Limb (tissue), 2 donors: ENCODE measurements at regions not wholly inside any gene's neighbourhood (a gene's known extent, or its start where the extent isn't known, plus 50 kb on each side); places are given as distances from the start of the nearest gene placed in this dataset.
"Not testable (repeated sequence)": the region's sequence is repeated elsewhere in the genome, so short reads cannot be mapped to it uniquely, and the experiment has no call there.

Source experiments
- DNase-seq, 2 donors: peaks; one replicate each; pipeline ENCODE4 v3.0.0-alpha.2; 2016; ENCODE audit errors: extremely low spot score in 2 of 2

DNA sequence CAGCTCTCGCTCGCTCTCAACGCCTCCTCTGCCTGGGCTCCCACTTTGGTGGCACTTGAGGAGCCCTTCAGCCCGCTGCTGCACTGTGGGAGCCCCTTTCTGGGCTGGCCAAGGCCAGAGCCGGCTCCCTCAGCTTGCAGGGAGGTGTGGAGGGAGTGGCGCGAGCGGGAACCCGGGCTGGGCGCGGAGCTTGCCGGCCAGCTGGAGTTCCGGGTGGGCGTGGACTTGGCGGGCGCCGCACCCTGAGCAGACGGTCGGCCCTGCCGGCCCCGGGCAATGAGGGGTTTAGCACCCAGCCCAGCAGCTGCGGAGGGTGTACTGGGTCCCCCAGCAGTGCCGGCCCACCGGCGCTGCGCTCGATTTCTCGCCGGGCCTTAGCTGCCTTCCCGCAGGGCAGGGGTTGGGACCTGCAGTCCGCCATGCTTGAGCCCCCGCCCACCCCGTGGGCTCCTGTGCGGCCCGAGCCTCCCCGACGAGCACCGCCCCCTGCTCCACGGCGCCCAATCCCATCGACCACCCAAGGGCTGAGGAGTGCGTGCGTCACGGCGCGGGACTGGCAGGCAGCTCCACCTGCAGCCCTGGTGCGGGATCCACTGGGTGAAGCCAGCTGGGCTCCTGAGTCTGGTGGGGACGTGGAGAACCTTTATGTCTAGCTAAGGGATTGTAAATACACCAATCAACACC, 1128.9 kb downstream of the GATA3 start:
- DNase-seq: not testable (repeated sequence)

DNA sequence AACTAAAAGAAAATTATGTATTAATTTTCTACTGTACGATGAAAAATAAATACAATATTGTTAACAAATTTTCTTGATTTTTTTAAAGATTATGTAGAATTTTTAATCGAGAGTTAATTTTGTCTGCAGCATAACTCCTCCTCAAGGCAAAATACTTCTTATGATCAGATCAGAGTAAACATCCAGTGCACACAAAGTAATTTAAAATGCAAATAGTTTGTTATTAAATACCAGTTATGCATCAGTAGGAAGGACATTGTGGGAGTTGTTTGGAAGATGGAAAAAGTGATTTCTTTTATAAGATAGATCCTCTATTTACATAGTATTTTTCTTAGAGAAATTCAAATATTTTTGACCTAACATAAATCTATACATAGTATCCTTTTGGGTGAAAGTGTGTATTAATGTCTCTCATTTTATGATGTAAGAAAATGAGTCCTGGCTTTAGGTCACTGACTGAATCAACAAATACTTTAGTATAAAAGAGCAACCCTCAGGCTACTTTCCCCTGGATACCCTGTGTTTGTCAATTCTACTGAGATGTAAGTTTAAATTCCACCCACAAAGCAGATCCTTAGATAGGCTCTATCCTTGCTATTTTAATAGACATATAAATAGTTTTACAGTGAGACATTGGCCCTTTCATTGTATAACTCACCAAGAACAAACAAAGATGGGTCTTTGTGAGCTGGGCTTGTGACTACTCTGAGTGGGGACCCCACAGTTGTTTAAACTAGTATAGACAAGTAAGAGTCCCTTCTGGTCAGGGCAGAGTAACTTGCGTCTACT, 1133.7 kb downstream of the GATA3 start:
- no peak for DNase-seq

DNA sequence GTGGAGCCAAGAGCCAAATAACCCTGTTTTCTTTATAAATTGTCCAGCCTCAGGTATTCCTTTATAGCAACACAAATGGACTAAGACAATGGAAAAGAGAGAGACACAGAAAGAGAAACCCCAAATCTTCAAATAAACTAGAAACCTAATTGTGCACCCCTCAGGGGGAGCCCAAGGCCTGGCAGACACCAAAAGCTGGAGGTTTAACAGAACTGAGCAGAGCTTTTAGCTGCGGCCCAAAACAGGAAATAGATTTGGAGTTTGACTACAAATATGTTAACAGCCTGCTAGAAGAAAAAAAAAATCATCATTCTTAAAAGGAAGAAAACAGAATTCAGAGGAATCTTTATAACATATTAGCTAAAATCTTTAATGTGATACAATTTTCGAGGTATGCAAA, 1135.0 kb downstream of the GATA3 start:
- DNase-seq: no peak

GRCh38 chr10:9193120-9193519, 1138.6 kb downstream of the GATA3 start:
- no peak for DNase-seq

DNA sequence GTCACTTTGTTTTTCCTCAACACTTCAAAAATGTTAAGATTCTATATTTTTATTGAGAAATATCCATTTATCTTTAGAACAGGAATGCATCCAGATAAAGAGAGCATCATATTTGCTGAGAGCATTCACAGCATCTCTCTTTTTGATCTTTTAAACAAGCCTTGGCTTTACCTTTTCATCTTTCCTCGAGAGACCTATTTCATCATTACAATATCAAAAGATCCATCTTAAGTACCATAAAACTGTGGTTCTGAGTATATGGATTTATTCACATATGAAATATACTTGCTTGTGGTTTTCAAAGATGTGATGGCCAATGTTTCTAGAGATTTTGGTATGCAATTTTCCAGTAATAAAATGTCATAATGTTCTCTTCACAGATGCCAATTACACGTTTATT, 1140.9 kb downstream of the GATA3 start:
- no peak for DNase-seq

DNA sequence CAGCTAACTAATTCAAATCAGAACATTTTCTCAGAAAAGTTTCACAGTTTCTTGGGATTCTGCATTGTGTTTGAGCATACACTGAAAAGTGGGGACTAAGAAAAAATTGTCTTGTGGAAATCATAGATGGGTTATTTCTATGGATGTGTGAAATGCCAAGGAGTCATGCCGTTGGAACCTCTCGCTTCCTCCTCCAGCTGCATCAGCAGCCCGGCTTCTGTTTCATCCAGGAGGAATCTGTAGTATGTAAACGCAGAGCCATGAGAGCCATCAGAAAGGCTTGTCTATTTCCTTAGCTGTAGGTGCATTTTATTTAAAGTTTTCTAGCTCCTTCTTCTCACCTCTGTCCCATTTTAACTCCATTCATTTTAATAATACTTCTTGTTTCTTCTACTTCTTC, 1144.1 kb downstream of the GATA3 start:
- no peak for DNase-seq

GRCh38 chr10:9205558-9205957, 1151.1 kb downstream of the GATA3 start:
- no peak for DNase-seq

DNA sequence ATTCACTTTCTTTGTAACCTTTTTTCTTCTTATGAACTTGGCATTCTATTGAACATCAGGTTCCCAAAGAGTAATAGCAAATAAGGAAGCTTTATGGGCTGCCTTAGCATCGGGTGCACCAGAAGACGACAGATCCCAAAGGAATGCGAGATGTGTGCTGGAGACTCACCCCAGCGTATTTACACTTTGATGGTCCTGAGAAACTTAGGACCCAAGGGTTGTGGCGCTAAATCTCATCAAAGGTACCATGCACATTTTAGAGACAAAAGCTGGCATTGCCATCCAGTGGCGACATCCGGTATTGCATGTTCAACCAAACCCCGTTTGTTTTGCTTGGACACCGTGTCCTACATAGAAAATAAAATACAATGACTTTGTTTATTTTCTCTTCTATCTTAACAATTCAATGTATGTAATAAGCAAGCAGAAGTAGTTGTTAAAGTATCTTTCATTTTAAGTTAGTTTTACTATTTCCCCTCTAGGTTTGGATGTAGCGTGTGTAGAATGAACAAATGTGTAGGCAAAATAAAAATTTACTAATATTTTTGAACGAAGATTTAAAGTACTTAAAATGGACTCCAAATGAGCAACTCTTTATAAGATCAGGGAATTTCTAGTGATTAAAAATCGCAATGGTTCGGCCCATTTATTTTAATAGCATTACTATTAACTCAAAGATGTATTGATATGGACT, 1154.8 kb downstream of the GATA3 start:
- DNase-seq: peak; percentile 50 to 79

DNA sequence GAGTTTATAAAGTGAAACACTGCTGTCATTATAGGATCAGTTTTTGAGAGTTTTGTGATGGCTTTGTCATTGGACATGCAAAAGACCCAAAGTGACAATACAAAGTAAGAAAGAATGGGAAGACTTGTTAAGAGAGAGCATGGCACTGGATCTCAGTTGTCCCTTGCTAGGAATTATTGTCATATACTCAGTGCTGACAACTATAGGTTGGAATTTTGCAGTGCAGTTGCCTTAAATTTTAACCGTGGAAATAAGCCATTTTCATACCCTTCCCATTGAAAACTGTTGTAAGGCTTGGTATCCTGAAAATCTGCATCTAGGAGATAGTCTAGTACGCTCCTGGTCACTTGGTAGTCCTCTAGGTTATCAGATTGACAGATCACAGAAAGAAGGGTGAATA, 1156.7 kb downstream of the GATA3 start:
- no peak for DNase-seq

DNA sequence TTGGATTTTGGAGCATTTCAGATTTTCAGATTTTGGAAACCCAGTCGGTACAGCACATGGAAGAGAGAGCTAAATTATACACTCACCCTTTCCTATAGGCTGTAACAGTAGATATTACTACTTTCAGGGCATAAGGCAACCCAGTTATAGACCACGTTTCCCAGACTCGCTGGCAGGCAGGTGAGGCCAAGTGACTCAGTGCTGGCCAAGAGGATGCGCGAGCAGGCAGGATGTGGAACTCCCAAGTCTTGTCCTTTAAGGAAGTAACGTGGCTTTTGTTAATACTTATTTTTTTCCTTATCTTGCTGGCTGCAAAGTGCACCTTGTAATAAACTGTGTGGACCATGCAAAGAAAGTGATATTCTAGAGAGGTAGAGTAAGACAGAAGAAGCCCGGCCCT, 1160.1 kb downstream of the GATA3 start:
- DNase-seq: no peak

GRCh38 chr10:9215121-9215520, 1160.6 kb downstream of the GATA3 start:
- DNase-seq: no peak

DNA sequence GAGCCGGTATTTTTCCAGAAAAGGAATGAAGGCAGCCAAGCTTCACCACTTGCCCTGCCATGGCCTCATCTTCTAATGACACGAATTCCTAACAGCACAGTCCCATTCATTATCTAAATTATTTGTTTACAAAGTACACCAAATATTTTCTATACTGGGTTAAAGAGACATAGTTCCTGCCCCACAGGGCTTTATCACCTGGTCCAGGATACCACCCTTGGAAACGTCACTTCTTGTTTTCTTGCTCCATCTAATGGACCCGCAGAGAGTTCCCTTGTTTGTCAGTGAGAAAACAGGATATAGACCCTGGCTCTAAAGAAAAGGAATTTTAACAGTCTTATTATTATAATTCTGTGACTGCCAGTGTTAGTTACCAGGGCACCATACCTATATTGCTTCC, 1165.4 kb downstream of the GATA3 start:
- DNase-seq: no peak

- DNase-seq: no peak
Measured at GRCh38 chr10:9222917-9223316, 1168.4 kb downstream of the GATA3 start.

DNA sequence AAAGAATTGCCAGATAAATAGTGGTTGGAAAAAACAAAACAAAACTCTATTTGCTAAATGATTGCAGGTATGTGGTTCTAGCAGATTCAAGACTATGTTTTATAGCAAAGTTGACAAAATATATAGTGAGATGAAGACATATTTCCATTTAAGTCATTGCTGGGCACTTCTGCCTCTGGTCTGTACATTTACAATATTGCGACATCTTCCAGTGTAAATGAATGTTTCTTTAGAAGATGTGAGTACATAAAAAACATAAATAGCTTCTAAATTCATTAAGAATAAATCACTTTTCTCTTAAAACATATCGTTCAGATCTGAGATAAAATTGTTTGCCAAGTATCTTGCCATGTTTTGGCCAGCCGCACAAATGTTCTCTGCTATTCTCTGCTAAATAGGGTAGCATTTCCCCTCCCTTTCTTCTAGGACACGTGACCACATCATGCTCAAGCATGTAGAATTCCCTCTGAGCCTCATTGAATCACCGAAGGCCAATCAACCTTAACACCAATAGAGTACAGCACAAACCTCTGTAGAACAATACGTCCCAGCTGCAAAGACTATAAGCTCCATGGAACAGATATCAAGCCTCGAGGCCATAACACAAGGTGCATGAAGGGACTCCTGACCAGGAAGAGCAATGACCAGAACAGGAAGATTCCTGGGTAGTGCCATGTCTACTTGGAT, 1173.3 kb downstream of the GATA3 start:
- no peak for DNase-seq

- no peak for DNase-seq
Measured at GRCh38 chr10:9228771-9229170, 1174.3 kb downstream of the GATA3 start.

- no peak for DNase-seq
Measured at GRCh38 chr10:9229702-9230244, 1175.3 kb downstream of the GATA3 start.

DNA sequence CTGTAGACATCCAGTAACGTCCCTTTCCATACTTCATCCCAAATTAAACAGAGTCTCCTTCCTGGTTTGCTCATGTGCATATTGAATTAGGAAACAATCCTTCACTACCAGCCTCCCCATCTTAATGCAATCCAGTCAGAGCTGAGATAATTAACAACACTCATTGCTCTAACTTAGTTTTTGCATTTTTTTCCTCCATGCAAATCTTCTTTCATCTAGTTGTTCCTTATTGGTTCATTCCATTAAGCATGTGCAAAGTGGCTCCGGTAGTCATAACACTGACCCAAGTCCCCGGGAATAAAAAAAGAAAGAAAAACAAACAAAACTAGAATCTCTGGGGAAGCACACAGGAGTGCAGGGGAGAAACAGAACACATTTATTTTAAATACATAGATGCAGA, 1176.1 kb downstream of the GATA3 start:
- DNase-seq: no peak

GRCh38 chr10:9234191-9234590, 1179.7 kb downstream of the GATA3 start:
- no peak for DNase-seq

- no peak for DNase-seq
Measured at GRCh38 chr10:9238041-9238440, 1183.6 kb downstream of the GATA3 start.

- DNase-seq: no peak
Measured at GRCh38 chr10:9239298-9239697, 1184.8 kb downstream of the GATA3 start.

- no peak for DNase-seq
Measured at GRCh38 chr10:9243941-9244411, 1189.5 kb downstream of the GATA3 start.

DNA sequence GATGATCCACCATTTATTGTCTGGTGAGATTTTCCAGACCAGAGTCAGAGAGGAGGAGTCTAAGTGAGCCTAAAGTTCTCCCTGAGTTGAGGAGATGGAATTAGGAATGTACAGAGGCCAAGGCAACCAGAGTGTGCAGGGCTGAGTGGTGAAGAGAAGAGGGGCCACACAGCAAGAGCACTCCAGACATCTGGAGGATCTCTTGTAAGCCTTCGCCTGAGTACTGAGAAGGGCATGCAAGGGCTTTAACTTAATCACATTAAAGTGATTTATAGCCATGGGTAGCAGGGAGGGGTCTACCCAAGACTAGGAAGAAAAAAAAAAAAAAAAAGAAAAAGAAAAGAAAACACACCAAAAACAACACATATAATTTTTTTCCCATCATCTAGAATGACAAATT, 1190.4 kb downstream of the GATA3 start:
- no peak for DNase-seq
